ENCODE measurements at regions not wholly inside any gene's neighbourhood (a gene's known extent, or its start where the extent isn't known, plus 50 kb on each side); places are given as distances from the start of the nearest gene placed in this dataset.

GRCh38 chr2:104703669-104704068, 150.2 kb upstream of the POU3F3 start:
- no peak for DNase-seq (ENCODE audit: low spot score)

- no peak for DNase-seq (ENCODE audit: low spot score)
Measured at GRCh38 chr2:104704496-104705245, 149.2 kb upstream of the POU3F3 start.

- DNase-seq (ENCODE audit: low spot score), result no peak
Measured at GRCh38 chr2:104707056-104707455, 146.9 kb upstream of the POU3F3 start.

- no peak for DNase-seq (ENCODE audit: low spot score)
Measured at GRCh38 chr2:104708967-104709366, 144.9 kb upstream of the POU3F3 start.

GRCh38 chr2:104716061-104716460, 137.9 kb upstream of the POU3F3 start:
- no peak for DNase-seq (ENCODE audit: low spot score)

GRCh38 chr2:104733226-104733943, 120.5 kb upstream of the POU3F3 start:
- DNase-seq (ENCODE audit: low spot score), result peak; percentile 25

- no peak for DNase-seq (ENCODE audit: low spot score)
Measured at GRCh38 chr2:104734937-104735586, 118.9 kb upstream of the POU3F3 start.

GRCh38 chr2:104736026-104736425, 117.9 kb upstream of the POU3F3 start:
- DNase-seq (ENCODE audit: low spot score), result no peak

- DNase-seq (ENCODE audit: low spot score), result no peak
Measured at GRCh38 chr2:104741860-104742259, 112.1 kb upstream of the POU3F3 start.

- DNase-seq (ENCODE audit: low spot score), result no peak
Measured at GRCh38 chr2:104744537-104744936, 109.4 kb upstream of the POU3F3 start.

- DNase-seq (ENCODE audit: low spot score), result no peak
Measured at GRCh38 chr2:104745846-104746245, 108.1 kb upstream of the POU3F3 start.

- no peak for DNase-seq (ENCODE audit: low spot score)
Measured at GRCh38 chr2:104746299-104746698, 107.6 kb upstream of the POU3F3 start.

- no peak for DNase-seq (ENCODE audit: low spot score)
Measured at GRCh38 chr2:104746858-104747257, 107.1 kb upstream of the POU3F3 start.

GRCh38 chr2:104749856-104750460, 104.0 kb upstream of the POU3F3 start:
- no peak for DNase-seq (ENCODE audit: low spot score)

- no peak for DNase-seq (ENCODE audit: low spot score)
Measured at GRCh38 chr2:104752504-104752903, 101.4 kb upstream of the POU3F3 start.

GRCh38 chr2:104755026-104755878, 98.7 kb upstream of the POU3F3 start:
- no peak for DNase-seq (ENCODE audit: low spot score)

- DNase-seq (ENCODE audit: low spot score), result no peak
Measured at GRCh38 chr2:104756118-104756517, 97.8 kb upstream of the POU3F3 start.

- no peak for DNase-seq (ENCODE audit: low spot score)
Measured at GRCh38 chr2:104757056-104757455, 96.9 kb upstream of the POU3F3 start.

- no peak for DNase-seq (ENCODE audit: low spot score)
Measured at GRCh38 chr2:104758199-104758620, 95.7 kb upstream of the POU3F3 start.

GRCh38 chr2:104762031-104762430, 91.9 kb upstream of the POU3F3 start:
- DNase-seq (ENCODE audit: low spot score), result no peak

GRCh38 chr2:104766683-104767082, 87.2 kb upstream of the POU3F3 start:
- DNase-seq (ENCODE audit: low spot score), result no peak

GRCh38 chr2:104768694-104769093, 85.2 kb upstream of the POU3F3 start:
- no peak for DNase-seq (ENCODE audit: low spot score)
